ENCODE measurements at regions not wholly inside any gene's neighbourhood (a gene's known extent, or its start where the extent isn't known, plus 50 kb on each side); places are given as distances from the start of the nearest gene placed in this dataset.

DNA sequence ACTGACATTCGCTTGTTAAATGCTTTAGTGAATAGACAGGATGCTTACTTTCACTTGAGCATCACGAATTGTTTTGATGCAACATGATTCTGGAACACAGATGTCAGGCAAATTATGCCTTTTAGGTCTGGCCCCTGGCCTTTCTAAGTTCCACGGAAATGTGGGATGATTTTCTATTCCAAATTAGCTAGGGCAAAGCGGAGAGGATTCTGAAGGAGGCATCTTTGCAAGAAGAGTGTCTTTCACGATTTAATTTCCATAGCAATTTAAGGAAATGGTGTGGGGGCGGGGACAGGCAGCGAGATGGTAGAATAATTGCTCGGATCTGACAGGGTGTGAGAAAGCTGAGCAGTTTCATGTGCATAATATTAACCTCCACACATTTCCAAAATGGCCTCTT, 238.5 kb upstream of the KCNMB2 start:
- TF ChIP-seq POLR2A (IDR thresholded peaks at IDR 0.05): no peak
- TF ChIP-seq, protein P1, sequence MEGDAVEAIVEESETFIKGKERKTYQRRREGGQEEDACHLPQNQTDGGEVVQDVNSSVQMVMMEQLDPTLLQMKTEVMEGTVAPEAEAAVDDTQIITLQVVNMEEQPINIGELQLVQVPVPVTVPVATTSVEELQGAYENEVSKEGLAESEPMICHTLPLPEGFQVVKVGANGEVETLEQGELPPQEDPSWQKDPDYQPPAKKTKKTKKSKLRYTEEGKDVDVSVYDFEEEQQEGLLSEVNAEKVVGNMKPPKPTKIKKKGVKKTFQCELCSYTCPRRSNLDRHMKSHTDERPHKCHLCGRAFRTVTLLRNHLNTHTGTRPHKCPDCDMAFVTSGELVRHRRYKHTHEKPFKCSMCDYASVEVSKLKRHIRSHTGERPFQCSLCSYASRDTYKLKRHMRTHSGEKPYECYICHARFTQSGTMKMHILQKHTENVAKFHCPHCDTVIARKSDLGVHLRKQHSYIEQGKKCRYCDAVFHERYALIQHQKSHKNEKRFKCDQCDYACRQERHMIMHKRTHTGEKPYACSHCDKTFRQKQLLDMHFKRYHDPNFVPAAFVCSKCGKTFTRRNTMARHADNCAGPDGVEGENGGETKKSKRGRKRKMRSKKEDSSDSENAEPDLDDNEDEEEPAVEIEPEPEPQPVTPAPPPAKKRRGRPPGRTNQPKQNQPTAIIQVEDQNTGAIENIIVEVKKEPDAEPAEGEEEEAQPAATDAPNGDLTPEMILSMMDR (IDR thresholded peaks at IDR 0.05): no peak
- H3K36me3 ChIP-seq (replicated peaks in 1 of 2): no peaks in the 10 kb centered on the region
- H3K4me3 ChIP-seq: no peak overlapping the region
- no peaks in the 10 kb centered on the region for H3K27me3 ChIP-seq
- H3K4me1 ChIP-seq (replicated peaks in 1 of 2): no peaks in the 10 kb centered on the region
- intact Hi-C loops (cut with DNase I): no loop called here
- WGBS, 4 donors: 87 to 92% (median 89%) methylated on average over 8 of the region's 8 CpGs
- no peaks in the 10 kb centered on the region for H3K9me3 ChIP-seq (replicated peaks in 1 of 3)
- no peak for DNase-seq
- H3K27ac ChIP-seq: no peak overlapping the region

DNA sequence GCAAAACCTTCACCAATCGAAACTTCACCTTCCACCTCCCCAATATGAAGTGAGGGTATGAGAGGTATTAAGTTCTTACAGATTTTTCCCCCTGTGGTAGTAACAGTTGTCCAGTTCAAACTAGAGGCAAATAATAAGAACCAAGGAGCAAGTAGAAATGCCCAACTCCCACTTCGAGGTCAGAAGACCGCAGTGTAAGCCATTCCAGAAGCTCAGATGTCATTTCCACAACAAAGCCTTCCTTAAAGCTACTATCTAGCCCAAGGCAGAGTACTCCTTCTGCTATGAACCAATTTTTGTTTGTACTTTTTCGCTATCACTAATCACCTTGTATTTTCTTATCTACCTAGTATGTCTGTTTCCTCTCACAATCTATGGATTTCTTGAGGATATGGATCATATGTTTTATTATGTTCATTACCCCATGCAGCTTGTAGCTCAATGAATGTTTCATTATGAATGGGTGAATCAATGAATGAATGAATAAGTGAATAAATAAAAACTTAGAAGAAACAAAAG, 235.7 kb upstream of the KCNMB2 start:
- Histone ChIP-seq H3K27ac (no peak overlapping the region), H3K4me1 (replicated peaks in 1 of 2) (no peaks in the 10 kb centered on the region), H3K36me3 (replicated peaks in 1 of 2) (no peaks in the 10 kb centered on the region), H3K4me3 (no peak overlapping the region), H3K27me3 (no peaks in the 10 kb centered on the region), H3K9me3 (replicated peaks in 1 of 3) (no peaks in the 10 kb centered on the region)
- intact Hi-C loops (cut with DNase I): no loop called here
- TF ChIP-seq, protein P1 (IDR thresholded peaks at IDR 0.05): no peak
- DNase-seq: no peak
- 92 to 98% (median 95%) methylated on average over 4 of the region's 4 CpGs for WGBS, 4 donors

DNA sequence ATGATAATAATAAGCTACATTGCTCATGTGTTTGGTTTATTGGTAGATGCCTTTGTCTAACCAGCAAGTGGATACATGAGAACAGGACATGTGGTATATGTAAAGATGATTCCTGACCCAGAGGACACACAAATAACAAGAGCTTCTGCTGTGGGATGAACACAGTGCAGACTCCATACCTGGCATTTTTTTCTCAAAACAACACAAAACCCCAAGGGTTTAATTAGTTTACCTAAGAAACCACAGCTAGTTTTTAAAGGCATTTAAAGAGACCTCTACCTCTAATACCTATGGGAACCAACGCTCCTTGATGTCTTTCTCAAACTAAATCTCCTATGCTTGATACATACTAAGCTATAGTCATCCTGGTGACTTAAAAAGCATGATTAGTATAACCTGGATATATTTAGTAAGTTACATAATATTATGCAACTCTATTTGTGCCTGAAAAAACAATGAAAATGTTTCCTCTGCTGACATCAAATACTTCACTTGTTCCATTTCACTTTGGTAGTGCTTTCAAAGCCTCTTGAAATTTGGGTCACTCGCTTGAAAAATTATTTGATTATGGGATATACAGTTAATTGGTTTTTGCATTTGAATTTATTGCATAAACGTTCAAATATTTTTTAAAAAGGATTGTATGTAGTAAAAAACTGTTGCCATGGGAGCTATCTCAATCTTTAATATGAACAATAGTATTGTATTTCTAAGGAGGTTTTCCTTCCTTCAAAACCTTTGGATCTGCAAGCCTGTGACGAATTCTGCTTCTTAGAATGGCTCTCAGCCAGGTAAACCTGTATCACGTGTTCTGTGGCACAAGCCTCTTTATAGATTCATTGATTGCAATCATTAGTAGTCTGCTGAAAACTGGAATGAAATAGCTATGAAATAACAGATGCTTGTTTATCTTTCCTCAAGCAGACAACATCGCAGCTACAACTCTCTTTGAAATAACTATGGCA, 233.0 kb upstream of the KCNMB2 start:
- H3K9me3 ChIP-seq (replicated peaks in 1 of 3): no peaks in the 10 kb centered on the region
- no peaks in the 10 kb centered on the region for H3K36me3 ChIP-seq (replicated peaks in 1 of 2)
- TF ChIP-seq, protein P1 (IDR thresholded peaks at IDR 0.05): no peak
- TF ChIP-seq POLR2A (IDR thresholded peaks at IDR 0.05): no peak
- H3K27ac ChIP-seq: no peak overlapping the region
- no peaks in the 10 kb centered on the region for H3K27me3 ChIP-seq
- intact Hi-C loops (cut with DNase I): no loop called here
- H3K4me3 ChIP-seq: no peak overlapping the region
- H3K4me1 ChIP-seq (replicated peaks in 1 of 2): no peaks in the 10 kb centered on the region
- 75 to 82% (median 79%) methylated on average over 6 of the region's 6 CpGs for WGBS, 4 donors
- DNase-seq: no peak

DNA sequence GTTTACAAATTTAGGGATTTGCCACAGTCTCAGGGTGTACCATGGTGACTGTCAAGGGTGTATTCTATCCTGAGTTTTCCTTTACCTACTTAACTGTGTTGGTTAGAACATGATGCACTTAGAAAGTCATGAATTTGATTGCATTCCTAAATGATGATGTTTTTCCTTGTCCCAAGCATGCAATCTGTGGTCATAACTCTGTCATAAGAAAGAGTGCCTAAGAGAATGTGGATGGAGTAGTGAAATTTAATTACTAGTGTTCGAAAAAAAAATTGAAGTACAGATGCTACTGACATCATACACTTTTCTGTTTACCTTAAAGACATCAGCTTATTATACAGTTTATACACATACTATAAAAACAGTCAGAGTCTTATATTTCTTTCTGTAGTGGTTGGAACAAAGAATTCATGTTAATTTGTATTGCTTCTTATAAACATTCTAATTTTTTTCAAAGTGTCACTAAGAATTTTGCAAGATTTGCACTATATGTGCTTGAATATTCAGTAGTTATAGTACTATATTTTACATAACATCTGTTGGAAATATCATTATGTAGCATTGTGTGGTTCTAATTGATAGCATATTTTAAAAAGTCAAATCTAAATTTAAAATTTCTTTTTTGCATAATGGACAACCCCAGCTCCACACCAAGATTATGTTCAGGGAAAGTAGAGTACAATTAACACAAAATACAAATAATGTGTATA, 231.3 kb upstream of the KCNMB2 start:
- Histone ChIP-seq H3K4me1 (replicated peaks in 1 of 2) (no peaks in the 10 kb centered on the region), H3K4me3 (no peak overlapping the region), H3K36me3 (replicated peaks in 1 of 2) (no peaks in the 10 kb centered on the region), H3K9me3 (replicated peaks in 1 of 3) (no peaks in the 10 kb centered on the region), H3K27me3 (no peaks in the 10 kb centered on the region), H3K27ac (no peak overlapping the region)
- intact Hi-C loops (cut with DNase I): no loop called here
- DNase-seq: no peak
- WGBS, 4 donors: 84 to 93% (median 89%) methylated on average over 1 of the region's 1 CpG
- TF ChIP-seq, protein P1 (IDR thresholded peaks at IDR 0.05): no peak
- no peak for TF ChIP-seq POLR2A (IDR thresholded peaks at IDR 0.05)

All from adrenal gland (tissue), 9 donors.